ENCODE measurements at regions not wholly inside any gene's neighbourhood (a gene's known extent, or its start where the extent isn't known, plus 50 kb on each side); places are given as distances from the start of the nearest gene placed in this dataset.

- TF ChIP-seq PHB2 (IDR thresholded peaks at IDR 0.05; ENCODE audit: low read depth), result no peak
- TF ChIP-seq ZNF121 (CRISPR knock-in tag; conservative IDR thresholded peaks at IDR 0.05), result no peak
- no peak for TF ChIP-seq NRF1 (conservative IDR thresholded peaks at IDR 0.05 in 1 of 2, IDR thresholded peaks at IDR 0.05 in 1 of 2)
- no peak for TF ChIP-seq SETDB1 (IDR thresholded peaks at IDR 0.05; ENCODE audit: low read length)
- TF ChIP-seq ZBED1 (IDR thresholded peaks at IDR 0.05), result no peak
- no peak for TF ChIP-seq SMARCB1 (IDR thresholded peaks at IDR 0.05; ENCODE audit: insufficient read length, low read depth)
- no peak for TF ChIP-seq TAF1 (IDR thresholded peaks at IDR 0.05; ENCODE audit: control insufficient read depth, extremely low read depth, insufficient read depth, low read length, severe bottlenecking)
Measured at GRCh38 chr9:86807367-86807976, 139.8 kb downstream of the GAS1 start.

Data from K562 (cell line).